A549 (cell line): ENCODE measurements at regions not wholly inside any gene's neighbourhood (a gene's known extent, or its start where the extent isn't known, plus 50 kb on each side); places are given as distances from the start of the nearest gene placed in this dataset.

Experiments used
- ATAC-seq, 2 experiments: fragments of 200-7000 bp in 1 of 2; fragments of >200 bp in 1 of 2; cut with Nextera tagmentation in 1 of 2; cut with Tn5 transposase in 1 of 2; 3 replicates each; pipeline versions ENCODE4 v1.8.0 to v1.9.1; 2018 to 2020; ENCODE audit warnings: mild to moderate bottlenecking in 1 of 2, moderate library complexity in 1 of 2
- CTCF ChIA-PET: fragments of 300-600 bp; sonication (Branson Sonifier 250); formaldehyde crosslinking; extraction: SDS; loops from one replicate; lab custom pipeline; 2021; ENCODE audit warnings: antibody characterized with exemption, inconsistent platforms; lab: Yijun Ruan, JAX
- POLR2A ChIA-PET: fragments of 350-600 bp; formaldehyde crosslinking; extraction: SDS; loops from one replicate; lab custom pipeline; 2021; ENCODE audit warnings: antibody characterized with exemption, inconsistent platforms; lab: Yijun Ruan, JAX
- DNase-seq, 2 experiments: peaks; one replicate each; pipeline versions ENCODE4 v3.0.0 to v3.0.0-alpha.2; 2011 to 2016; ENCODE audit warnings: low read depth in 1 of 2, low spot score in 1 of 2
- FAIRE-seq: peaks from 2 replicates; lab custom pipeline; 2011; peaks lifted over from hg19 to GRCh38; lab: Jason Lieb, UNC
- H3K27ac ChIP-seq, 2 experiments: fragments of >200 bp; sonication (Bioruptor Twin); formaldehyde crosslinking; 3 replicates each; pipeline ENCODE4 v1.5.1; 2016 to 2017
- H3K4me1 ChIP-seq: fragments of >200 bp; sonication (Bioruptor Twin); formaldehyde crosslinking; 3 replicates; pipeline ENCODE4 v1.6.1; 2016
- H3K4me2 ChIP-seq: fragments of >200 bp; sonication (Bioruptor Twin); formaldehyde crosslinking; 3 replicates; pipeline ENCODE4 v1.6.1; 2016
- H3K4me3 ChIP-seq: fragments of >200 bp; sonication (Bioruptor Twin); formaldehyde crosslinking; 3 replicates; pipeline ENCODE4 v1.5.1; 2016
- H3K9me3 ChIP-seq: fragments of >200 bp; sonication (Bioruptor Twin); formaldehyde crosslinking; 3 replicates; pipeline ENCODE4 v1.6.1; 2016
- BCL3 ChIP-seq: fragments of >200 bp; sonication (Bioruptor Twin); formaldehyde crosslinking; IDR thresholded peaks from 3 replicates; pipeline ENCODE4 v1.6.1; 2016
- CBX2 ChIP-seq: fragments of 200-600 bp; sonication (generic); IDR thresholded peaks from 2 replicates; pipeline ENCODE4 v1.6.1; 2016; ENCODE audit warnings: low read depth, mild to moderate bottlenecking, borderline replicate concordance
- CEBPB ChIP-seq, 2 experiments: fragments of >200 bp in 1 of 2; sonication (Bioruptor Twin) in 1 of 2; formaldehyde crosslinking in 1 of 2; IDR thresholded peaks; 2 replicates each; pipeline ENCODE4 v1.6.1; 2012 to 2016
- ESRRA ChIP-seq: fragments of 150-350 bp; IDR thresholded peaks from 2 replicates; pipeline ENCODE4 v1.6.1; 2014; ENCODE audit warnings: mild to moderate bottlenecking, low read length, borderline replicate concordance
- GATA3 ChIP-seq: IDR thresholded peaks from 2 replicates; pipeline ENCODE4 v1.6.1; 2012; ENCODE audit warnings: borderline replicate concordance
- HES2 ChIP-seq: fragments of >200 bp; sonication (Bioruptor Twin); formaldehyde crosslinking; IDR thresholded peaks from 2 replicates; pipeline ENCODE4 v1.6.1; 2016
- JUNB ChIP-seq: fragments of >200 bp; sonication (Bioruptor Twin); formaldehyde crosslinking; IDR thresholded peaks from 2 replicates; pipeline ENCODE4 v1.6.1; 2016
- NFE2L2 ChIP-seq: fragments of 150-350 bp; conservative IDR thresholded peaks from 2 replicates; pipeline ENCODE4 v1.6.1; 2014; ENCODE audit warnings: low read length
- RCOR1 ChIP-seq: fragments of 150-350 bp; IDR thresholded peaks from 2 replicates; pipeline ENCODE4 v1.6.1; 2014; ENCODE audit warnings: antibody characterized with exemption, low read length, low read depth
- REST ChIP-seq: fragments of 200-600 bp; sonication (generic); IDR thresholded peaks from 2 replicates; pipeline ENCODE4 v1.6.1; 2016; ENCODE audit warnings: antibody characterized with exemption, mild to moderate bottlenecking, moderate library complexity
- RFX5 ChIP-seq: fragments of 450-650 bp; IDR thresholded peaks from 2 replicates; pipeline ENCODE4 v1.7.1; 2014; ENCODE audit warnings: antibody characterized with exemption, mild to moderate bottlenecking, moderate library complexity
- SMC3 ChIP-seq: fragments of >200 bp; sonication (Bioruptor Twin); formaldehyde crosslinking; IDR thresholded peaks from 3 replicates; pipeline ENCODE4 v1.6.1; 2018; ENCODE audit warnings: inconsistent platforms
- TP53 ChIP-seq: fragments of 250-450 bp; sonication (Bioruptor Pico); IDR thresholded peaks from 2 replicates; pipeline ENCODE4 v1.5.0; 2021; ENCODE audit warnings: mild to moderate bottlenecking, moderate library complexity
- WGBS: methylation state at CpG from one replicate; pipeline ENCODE4 v1.1.6; 2017; ENCODE audit errors: missing lambda C conversion rate; 5-methylcytosine and 5-hydroxymethylcytosine counted together
- TF ChIP-seq, protein P1 (sequence below): fragments of 250-450 bp; sonication (Bioruptor Pico); IDR thresholded peaks from 2 replicates; pipeline ENCODE4 v1.5.0; 2020; ENCODE audit warnings: low read depth, mild to moderate bottlenecking, moderate library complexity
- TF ChIP-seq, protein P2 (sequence below): IDR thresholded peaks from 2 replicates; pipeline ENCODE4 v1.6.1; 2012

DNA sequence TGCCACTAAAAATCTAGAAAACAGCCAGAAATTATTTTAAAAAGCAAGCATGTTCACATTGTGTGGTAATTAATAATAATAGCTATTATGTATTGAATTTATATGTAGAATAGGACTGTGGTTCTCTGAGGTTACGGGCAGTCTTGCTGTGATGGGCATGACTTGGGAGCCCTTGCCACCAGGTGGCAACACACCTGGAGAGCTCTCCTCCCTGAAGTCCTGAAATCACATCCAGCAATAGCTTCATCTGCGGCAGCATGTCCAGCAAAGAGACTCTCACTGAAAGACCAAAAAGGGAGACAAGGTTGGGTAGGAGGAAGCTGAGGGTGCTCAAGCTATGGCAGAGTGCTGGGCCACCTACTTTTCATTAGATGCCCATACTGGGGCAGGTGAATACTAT, 206.8 kb upstream of the IL12A start (continued):
- TF ChIP-seq, protein P1, sequence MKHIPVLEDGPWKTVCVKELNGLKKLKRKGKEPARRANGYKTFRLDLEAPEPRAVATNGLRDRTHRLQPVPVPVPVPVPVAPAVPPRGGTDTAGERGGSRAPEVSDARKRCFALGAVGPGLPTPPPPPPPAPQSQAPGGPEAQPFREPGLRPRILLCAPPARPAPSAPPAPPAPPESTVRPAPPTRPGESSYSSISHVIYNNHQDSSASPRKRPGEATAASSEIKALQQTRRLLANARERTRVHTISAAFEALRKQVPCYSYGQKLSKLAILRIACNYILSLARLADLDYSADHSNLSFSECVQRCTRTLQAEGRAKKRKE (CRISPR knock-in tag), result no peak
- TF ChIP-seq ESRRA (no peak), SMC3 (peak; percentile 19; the same call in 1 of the 3 replicates), NFE2L2 (no peak), CBX2 (no peak), RFX5 (no peak), TP53 (CRISPR knock-in tag) (no peak), REST (peak; percentile 32; the same call in 1 of the 2 replicates), RCOR1 (no peak)

DNA sequence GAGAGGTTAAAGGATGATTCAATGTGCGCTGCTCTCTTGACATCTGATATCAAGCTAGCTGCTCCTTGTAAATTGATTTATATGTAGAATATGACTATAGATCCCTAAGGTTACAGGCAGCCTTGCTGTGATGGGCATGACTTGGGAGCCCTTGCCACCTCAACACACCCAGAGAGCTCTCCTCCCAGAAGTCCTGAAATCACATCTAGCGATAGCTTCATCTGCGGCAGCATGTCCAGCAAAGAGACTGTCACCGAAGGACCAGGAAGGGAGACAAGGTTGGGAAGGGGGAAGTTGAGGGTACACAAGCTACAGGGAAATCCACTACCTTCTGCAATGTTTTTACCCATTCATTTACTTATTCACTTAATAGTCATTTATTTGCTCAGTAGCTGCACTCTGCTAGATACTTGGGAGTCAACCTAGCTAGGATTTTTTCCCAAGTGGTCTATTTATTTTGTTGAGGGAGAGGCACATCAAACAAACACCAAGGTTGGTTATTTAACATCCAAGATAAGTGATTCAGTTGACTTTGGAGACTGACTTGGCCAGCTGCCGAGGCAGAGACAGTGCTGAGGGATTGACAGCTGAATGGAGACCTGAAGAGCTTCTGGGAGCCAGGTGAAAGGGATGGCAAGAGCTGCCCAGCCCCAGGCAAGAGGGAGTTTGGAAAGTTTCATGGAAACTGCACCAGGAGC, 205.8 kb upstream of the IL12A start:
- DNase-seq (peak in 1 of 2 experiments; percentile 78), FAIRE-seq (no peak), ATAC-seq (peak; percentile 29 to 33; a peak in 5 of 6 replicates)
- peak; percentile 55; the same call in 1 of the 2 replicates for TF ChIP-seq REST
- TF ChIP-seq RFX5, result no peak
- TF ChIP-seq, protein P2, sequence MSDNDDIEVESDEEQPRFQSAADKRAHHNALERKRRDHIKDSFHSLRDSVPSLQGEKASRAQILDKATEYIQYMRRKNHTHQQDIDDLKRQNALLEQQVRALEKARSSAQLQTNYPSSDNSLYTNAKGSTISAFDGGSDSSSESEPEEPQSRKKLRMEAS, result 0 out of 2 replicates have a peak, but pooled peaks have one; percentile 35
- TF ChIP-seq CEBPB (IDR thresholded peaks at IDR 0.05), result peak in 1 of 2 experiments; percentile 28; a peak in 1 of 4 replicates
- no peak for TF ChIP-seq BCL3
- TF ChIP-seq HES2, result no peak
- peak; percentile 41; the same call in 1 of the 2 replicates for TF ChIP-seq JUNB
- TF ChIP-seq GATA3, result peak; percentile 81
- peak overlapping the region; percentile 5 to 60; a peak in 3 of 6 replicates for H3K27ac ChIP-seq
- H3K4me1 ChIP-seq, result peaks cover 69% of the 10 kb centered on the region
- ChIA-PET CTCF (interaction anchor here (0.7 to 7.5 kb wide), 8 partner anchors 12 to 517 kb away, joined by 3 to 79 read pairs (median 6); no protein-coding TSS in a partner anchor), POLR2A (interaction anchor here (0.6 to 1.7 kb wide), 2 partner anchors 19 to 25 kb away, joined by 3 to 7 read pairs; no protein-coding TSS in a partner anchor)
- H3K4me3 ChIP-seq, result no peak overlapping the region
- peak overlapping the region; percentile 80 for H3K4me2 ChIP-seq
- no peaks in the 10 kb centered on the region for H3K9me3 ChIP-seq
- 31% methylated on average over 5 of the region's 5 CpGs for WGBS
